ENCODE measurements at regions not wholly inside any gene's neighbourhood (a gene's known extent, or its start where the extent isn't known, plus 50 kb on each side); places are given as distances from the start of the nearest gene placed in this dataset.
"Not testable (repeated sequence)": the region's sequence is repeated elsewhere in the genome, so short reads cannot be mapped to it uniquely, and the experiment has no call there.

DNA sequence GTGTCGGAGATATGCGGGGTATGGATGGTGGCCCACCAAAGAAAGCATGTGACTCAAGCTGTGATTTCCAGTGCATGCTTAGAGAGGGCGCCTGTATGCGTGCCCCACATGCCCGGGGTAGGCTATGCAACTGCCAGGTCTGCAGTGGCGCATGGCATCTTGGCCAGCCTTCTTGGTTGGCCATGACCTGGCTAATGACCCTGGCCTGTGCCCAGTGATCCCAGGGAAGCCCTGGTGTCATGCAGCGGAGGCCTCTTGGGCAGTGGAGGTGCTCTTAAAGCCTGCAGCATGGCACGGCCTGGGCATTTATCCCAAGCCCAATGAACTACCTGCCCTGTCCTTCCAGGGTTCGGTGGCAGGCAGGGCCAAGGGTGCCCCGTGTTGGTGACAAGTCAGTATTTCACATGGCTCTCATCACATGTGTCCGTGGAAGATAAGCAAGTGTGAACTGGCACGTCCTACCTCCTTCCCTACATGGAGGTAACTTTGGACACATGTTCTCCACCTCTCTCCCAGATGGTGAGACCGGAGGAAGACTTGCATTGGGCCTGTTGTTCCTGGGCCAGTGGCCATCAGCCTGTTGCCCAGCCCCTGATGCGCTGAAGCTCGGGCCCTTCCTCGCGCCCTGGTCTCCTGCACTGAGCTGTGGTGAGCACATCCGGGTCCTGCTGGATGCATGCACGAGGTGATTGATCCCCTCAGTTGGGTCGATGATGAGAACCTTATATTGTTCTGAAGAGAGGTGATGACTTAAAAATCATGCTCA, 192.0 kb downstream of the UBE3A start:
- H3K79me1 ChIP-seq (replicated peaks; ENCODE audit: low read length, poor library complexity, severe bottlenecking): no peaks in the 10 kb centered on the region
- H3K27me3 ChIP-seq (ENCODE audit: control insufficient read depth in 1 of 2, insufficient read depth in 1 of 2, low read length in 2 of 2): no peaks in the 10 kb centered on the region
- H3K27ac ChIP-seq (ENCODE audit: low read length, poor library complexity, severe bottlenecking): no peak overlapping the region
- 86% methylated on average over 20 of the region's 20 CpGs for WGBS
- no peak overlapping the region for H3K4me2 ChIP-seq (ENCODE audit: low read length, poor library complexity, severe bottlenecking)
- no peak overlapping the region for H3K23ac ChIP-seq (ENCODE audit: low read length in 2 of 2)
- H3K18ac ChIP-seq (ENCODE audit: low read depth in 1 of 2, low read length in 2 of 2): no peak overlapping the region
- no peak overlapping the region for H3K4me3 ChIP-seq (ENCODE audit: insufficient read depth in 1 of 2, low read depth in 1 of 2, low read length in 2 of 2)
- no peak overlapping the region for H2BK120ac ChIP-seq (ENCODE audit: low read depth, low read length)
- no peaks in the 10 kb centered on the region for H3K4me1 ChIP-seq (ENCODE audit: control insufficient read depth, insufficient read depth, low read depth, low read length)
- H3K36me3 ChIP-seq (ENCODE audit: control insufficient read depth in 1 of 2, insufficient read depth in 2 of 2, low read depth in 1 of 2, low read length in 2 of 2): no peaks in the 10 kb centered on the region
- no peak overlapping the region for H2BK15ac ChIP-seq (ENCODE audit: low read depth, poor library complexity, severe bottlenecking)
- H3K4ac ChIP-seq (ENCODE audit: low read depth in 1 of 2, low read length in 2 of 2): no peak overlapping the region
- no peak overlapping the region for H4K91ac ChIP-seq (ENCODE audit: low read length)
- no peak overlapping the region for H2BK5ac ChIP-seq (ENCODE audit: low read depth, low read length, poor library complexity, severe bottlenecking)
- H3K14ac ChIP-seq (ENCODE audit: low read length in 2 of 2): no peak overlapping the region
- H3K9ac ChIP-seq (ENCODE audit: low read length): no peak overlapping the region
- DNase-seq: no peak
- no peak overlapping the region for H2AFZ ChIP-seq (ENCODE audit: low read depth, low read length)
- H4K8ac ChIP-seq (ENCODE audit: low read length): no peak overlapping the region
- H2AK5ac ChIP-seq (ENCODE audit: low read length, severe bottlenecking): no peak overlapping the region
- H2BK12ac ChIP-seq (ENCODE audit: low read length in 2 of 2): no peak overlapping the region
- H3K9me3 ChIP-seq (ENCODE audit: control insufficient read depth, low read length): peaks cover 9% of the 10 kb centered on the region

DNA sequence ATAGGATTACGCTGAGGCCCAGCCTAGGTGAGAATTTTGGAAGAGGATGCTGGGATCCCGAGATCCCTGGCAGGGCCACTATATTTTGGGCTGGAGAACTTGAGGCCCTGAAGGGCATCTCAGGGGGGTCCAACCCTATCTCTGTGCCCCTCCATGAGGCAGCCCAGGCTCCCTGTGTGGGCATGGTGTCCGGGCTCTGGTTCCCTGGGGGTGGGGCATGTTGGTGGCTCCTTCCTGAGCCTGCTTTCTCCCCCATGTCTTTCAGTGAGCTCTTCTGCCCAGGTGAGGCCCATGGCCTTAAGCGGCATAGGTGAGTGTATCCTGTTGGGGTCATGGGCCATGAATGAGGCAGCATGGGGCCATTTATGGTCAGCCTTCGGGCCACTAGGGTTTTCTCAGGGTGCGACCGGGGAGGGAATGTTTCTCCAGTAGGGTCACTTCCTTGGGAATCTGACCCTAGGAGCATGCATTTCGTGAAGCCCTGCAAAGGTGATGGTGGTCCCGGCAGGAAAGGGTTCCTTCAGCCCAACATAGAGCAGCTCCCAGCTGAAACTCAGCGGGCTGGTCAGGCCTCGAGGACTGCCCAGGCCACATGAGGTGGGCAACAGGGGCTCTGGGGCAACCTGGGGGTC, 191.3 kb downstream of the UBE3A start:
- H3K14ac ChIP-seq (ENCODE audit: low read length in 2 of 2): no peak overlapping the region
- no peaks in the 10 kb centered on the region for H3K36me3 ChIP-seq (ENCODE audit: control insufficient read depth in 1 of 2, insufficient read depth in 2 of 2, low read depth in 1 of 2, low read length in 2 of 2)
- H2AFZ ChIP-seq (ENCODE audit: low read depth, low read length): no peak overlapping the region
- no peak overlapping the region for H3K4me2 ChIP-seq (ENCODE audit: low read length, poor library complexity, severe bottlenecking)
- no peak overlapping the region for H2BK15ac ChIP-seq (ENCODE audit: low read depth, poor library complexity, severe bottlenecking)
- peaks cover 7% of the 10 kb centered on the region for H3K9me3 ChIP-seq (ENCODE audit: control insufficient read depth, low read length)
- H2AK5ac ChIP-seq (ENCODE audit: low read length, severe bottlenecking): no peak overlapping the region
- no peak overlapping the region for H2BK12ac ChIP-seq (ENCODE audit: low read length in 2 of 2)
- H4K8ac ChIP-seq (ENCODE audit: low read length): no peak overlapping the region
- no peak overlapping the region for H3K9ac ChIP-seq (ENCODE audit: low read length)
- 85% methylated on average over 11 of the region's 11 CpGs for WGBS
- H4K91ac ChIP-seq (ENCODE audit: low read length): no peak overlapping the region
- H3K4me1 ChIP-seq (ENCODE audit: control insufficient read depth, insufficient read depth, low read depth, low read length): no peaks in the 10 kb centered on the region
- H3K18ac ChIP-seq (ENCODE audit: low read depth in 1 of 2, low read length in 2 of 2): no peak overlapping the region
- H3K79me1 ChIP-seq (replicated peaks; ENCODE audit: low read length, poor library complexity, severe bottlenecking): no peaks in the 10 kb centered on the region
- H3K27ac ChIP-seq (ENCODE audit: low read length, poor library complexity, severe bottlenecking): no peak overlapping the region
- no peaks in the 10 kb centered on the region for H3K27me3 ChIP-seq (ENCODE audit: control insufficient read depth in 1 of 2, insufficient read depth in 1 of 2, low read length in 2 of 2)
- DNase-seq: no peak
- no peak overlapping the region for H2BK120ac ChIP-seq (ENCODE audit: low read depth, low read length)
- H2BK5ac ChIP-seq (ENCODE audit: low read depth, low read length, poor library complexity, severe bottlenecking): no peak overlapping the region
- no peak overlapping the region for H3K4me3 ChIP-seq (ENCODE audit: insufficient read depth in 1 of 2, low read depth in 1 of 2, low read length in 2 of 2)
- no peak overlapping the region for H3K23ac ChIP-seq (ENCODE audit: low read length in 2 of 2)
- H3K4ac ChIP-seq (ENCODE audit: low read depth in 1 of 2, low read length in 2 of 2): no peak overlapping the region

DNA sequence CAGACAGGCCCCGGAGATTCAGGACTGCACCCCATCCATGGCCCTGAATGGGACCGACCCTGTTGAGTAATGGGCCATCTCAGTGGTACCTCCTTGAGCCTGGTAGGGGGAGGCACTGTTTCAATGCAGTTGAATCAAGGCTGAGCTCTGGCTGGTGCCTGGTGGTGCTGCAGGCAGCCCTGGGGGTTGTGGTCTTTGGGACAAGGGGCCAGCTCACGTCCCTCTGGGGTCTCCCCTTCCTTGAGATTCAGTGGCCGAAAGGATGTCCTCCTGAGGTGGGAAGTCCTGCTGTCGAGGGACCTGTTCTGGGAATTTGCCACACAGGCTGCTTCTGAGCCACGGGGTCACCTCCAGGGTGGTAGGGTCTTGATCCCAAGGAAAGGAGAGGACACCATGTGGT, 190.7 kb downstream of the UBE3A start:
- not testable (repeated sequence) for H2AFZ ChIP-seq (ENCODE audit: low read depth, low read length); H3K36me3 ChIP-seq (ENCODE audit: control insufficient read depth in 1 of 2, insufficient read depth in 2 of 2, low read depth in 1 of 2, low read length in 2 of 2); H2AK5ac ChIP-seq (ENCODE audit: low read length, severe bottlenecking); H3K4me1 ChIP-seq (ENCODE audit: control insufficient read depth, insufficient read depth, low read depth, low read length); DNase-seq; H2BK12ac ChIP-seq (ENCODE audit: low read length in 2 of 2); H3K14ac ChIP-seq (ENCODE audit: low read length in 2 of 2); H3K4me2 ChIP-seq (ENCODE audit: low read length, poor library complexity, severe bottlenecking); H3K27ac ChIP-seq (ENCODE audit: low read length, poor library complexity, severe bottlenecking); H3K18ac ChIP-seq (ENCODE audit: low read depth in 1 of 2, low read length in 2 of 2); H3K9me3 ChIP-seq (ENCODE audit: control insufficient read depth, low read length); H3K4me3 ChIP-seq (ENCODE audit: insufficient read depth in 1 of 2, low read depth in 1 of 2, low read length in 2 of 2); H4K8ac ChIP-seq (ENCODE audit: low read length); H3K23ac ChIP-seq (ENCODE audit: low read length in 2 of 2); H3K9ac ChIP-seq (ENCODE audit: low read length); H2BK15ac ChIP-seq (ENCODE audit: low read depth, poor library complexity, severe bottlenecking); H3K27me3 ChIP-seq (ENCODE audit: control insufficient read depth in 1 of 2, insufficient read depth in 1 of 2, low read length in 2 of 2); H2BK5ac ChIP-seq (ENCODE audit: low read depth, low read length, poor library complexity, severe bottlenecking); H4K91ac ChIP-seq (ENCODE audit: low read length); H2BK120ac ChIP-seq (ENCODE audit: low read depth, low read length); H3K79me1 ChIP-seq (replicated peaks; ENCODE audit: low read length, poor library complexity, severe bottlenecking); H3K4ac ChIP-seq (ENCODE audit: low read depth in 1 of 2, low read length in 2 of 2)
- 66% methylated on average over 5 of the region's 6 CpGs for WGBS

DNA sequence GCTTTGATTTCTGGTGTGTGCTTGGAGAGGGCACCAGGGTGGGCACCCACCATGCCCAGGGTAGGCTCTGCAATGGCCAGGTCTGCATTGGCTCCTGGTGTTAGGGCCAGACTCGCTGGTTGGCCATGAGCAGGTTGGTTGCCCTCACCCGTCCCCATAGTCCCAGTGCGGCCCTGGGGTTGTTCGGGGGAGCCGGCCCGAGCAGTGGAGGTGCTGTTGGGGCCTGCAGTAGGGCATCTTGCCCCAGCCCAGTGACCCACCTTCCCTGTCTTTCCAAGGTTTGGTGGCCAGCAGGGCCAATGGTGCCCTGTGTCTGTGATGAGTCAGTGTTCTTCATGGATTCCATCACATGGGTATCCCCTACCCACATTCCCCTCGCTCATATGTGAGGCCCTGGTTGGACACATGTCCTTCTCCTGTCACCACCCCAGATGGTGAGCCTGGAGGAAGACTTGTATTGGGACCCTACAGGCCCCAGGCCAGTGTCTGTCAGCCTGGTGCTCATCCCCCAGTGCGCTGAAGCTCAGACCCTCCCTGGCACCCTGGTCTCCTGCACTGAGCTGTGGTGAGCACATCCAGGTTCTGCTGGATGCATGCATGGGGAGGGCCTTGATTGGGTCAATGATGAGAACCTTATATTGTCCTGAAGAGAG, 190.1 kb downstream of the UBE3A start:
- H2BK120ac ChIP-seq (ENCODE audit: low read depth, low read length): no peak overlapping the region
- H2BK12ac ChIP-seq (ENCODE audit: low read length in 2 of 2): no peak overlapping the region
- H3K36me3 ChIP-seq (ENCODE audit: control insufficient read depth in 1 of 2, insufficient read depth in 2 of 2, low read depth in 1 of 2, low read length in 2 of 2): no peaks in the 10 kb centered on the region
- no peak overlapping the region for H3K18ac ChIP-seq (ENCODE audit: low read depth in 1 of 2, low read length in 2 of 2)
- peaks cover 5% of the 10 kb centered on the region for H3K9me3 ChIP-seq (ENCODE audit: control insufficient read depth, low read length)
- no peak overlapping the region for H3K4me3 ChIP-seq (ENCODE audit: insufficient read depth in 1 of 2, low read depth in 1 of 2, low read length in 2 of 2)
- H3K27ac ChIP-seq (ENCODE audit: low read length, poor library complexity, severe bottlenecking): no peak overlapping the region
- no peak overlapping the region for H2AK5ac ChIP-seq (ENCODE audit: low read length, severe bottlenecking)
- no peak overlapping the region for H3K14ac ChIP-seq (ENCODE audit: low read length in 2 of 2)
- H2BK5ac ChIP-seq (ENCODE audit: low read depth, low read length, poor library complexity, severe bottlenecking): no peak overlapping the region
- H3K79me1 ChIP-seq (replicated peaks; ENCODE audit: low read length, poor library complexity, severe bottlenecking): no peaks in the 10 kb centered on the region
- H3K4ac ChIP-seq (ENCODE audit: low read depth in 1 of 2, low read length in 2 of 2): no peak overlapping the region
- DNase-seq: no peak
- no peak overlapping the region for H2AFZ ChIP-seq (ENCODE audit: low read depth, low read length)
- no peak overlapping the region for H2BK15ac ChIP-seq (ENCODE audit: low read depth, poor library complexity, severe bottlenecking)
- no peak overlapping the region for H4K8ac ChIP-seq (ENCODE audit: low read length)
- 76% methylated on average over 8 of the region's 8 CpGs for WGBS
- no peaks in the 10 kb centered on the region for H3K4me1 ChIP-seq (ENCODE audit: control insufficient read depth, insufficient read depth, low read depth, low read length)
- no peak overlapping the region for H3K23ac ChIP-seq (ENCODE audit: low read length in 2 of 2)
- H4K91ac ChIP-seq (ENCODE audit: low read length): no peak overlapping the region
- no peaks in the 10 kb centered on the region for H3K27me3 ChIP-seq (ENCODE audit: control insufficient read depth in 1 of 2, insufficient read depth in 1 of 2, low read length in 2 of 2)
- no peak overlapping the region for H3K9ac ChIP-seq (ENCODE audit: low read length)
- no peak overlapping the region for H3K4me2 ChIP-seq (ENCODE audit: low read length, poor library complexity, severe bottlenecking)
